DMS 273 treated with DMSO at 0.1 percent for 48 hours (cell line): ENCODE measurements at regions not wholly inside any gene's neighbourhood (a gene's known extent, or its start where the extent isn't known, plus 50 kb on each side); places are given as distances from the start of the nearest gene placed in this dataset.

ENCODE experiments used
- DNase-seq: peaks from one replicate; lab custom pipeline; 2025; lab: John Stamatoyannopoulos, UW

GRCh38 chr1:30419831-30420230 lies 303.6 kb downstream of the MATN1 start:
- DNase-seq, result no peak

- no peak for DNase-seq
Observed at GRCh38 chr1:30418939-30419720, 304.3 kb downstream of the MATN1 start.

GRCh38 chr1:30418061-30418938 lies 305.1 kb downstream of the MATN1 start:
- no peak for DNase-seq

GRCh38 chr1:30417701-30418046 lies 305.7 kb downstream of the MATN1 start:
- DNase-seq, result no peak

- no peak for DNase-seq
Observed at GRCh38 chr1:30417001-30417700, 306.2 kb downstream of the MATN1 start.

GRCh38 chr1:30416221-30416820 lies 307.1 kb downstream of the MATN1 start:
- DNase-seq, result no peak

- no peak for DNase-seq
Observed at GRCh38 chr1:30415171-30415940, 308.0 kb downstream of the MATN1 start.

GRCh38 chr1:30414851-30415165 lies 308.6 kb downstream of the MATN1 start:
- DNase-seq, result no peak

- no peak for DNase-seq
Observed at GRCh38 chr1:30414086-30414850, 309.1 kb downstream of the MATN1 start.

GRCh38 chr1:30413606-30414005 lies 309.8 kb downstream of the MATN1 start:
- no peak for DNase-seq

GRCh38 chr1:30413111-30413440 lies 310.3 kb downstream of the MATN1 start:
- no peak for DNase-seq

- DNase-seq, result no peak
Observed at GRCh38 chr1:30412241-30413110, 310.9 kb downstream of the MATN1 start.

GRCh38 chr1:30411206-30411605 lies 312.2 kb downstream of the MATN1 start:
- no peak for DNase-seq

- DNase-seq, result no peak
Observed at GRCh38 chr1:30410153-30410851, 313.1 kb downstream of the MATN1 start.

- no peak for DNase-seq
Observed at GRCh38 chr1:30409476-30410152, 313.8 kb downstream of the MATN1 start.

- DNase-seq, result no peak
Observed at GRCh38 chr1:30407865-30408580, 315.4 kb downstream of the MATN1 start.

- DNase-seq, result no peak
Observed at GRCh38 chr1:30406996-30407864, 316.2 kb downstream of the MATN1 start.
